Pancreas (tissue), 10 donors: ENCODE measurements at regions not wholly inside any gene's neighbourhood (a gene's known extent, or its start where the extent isn't known, plus 50 kb on each side); places are given as distances from the start of the nearest gene placed in this dataset.

Experiments used
- ATAC-seq, 4 donors: fragments of 200-7000 bp; cut with Tn5 transposase; one replicate each; pipeline versions ENCODE4 v1.8.0 to v1.9.1; 2020; ENCODE audit warnings: mild to moderate bottlenecking in 4 of 4, moderate library complexity in 4 of 4
- DNase-seq, 6 donors: peaks; one replicate each; pipeline ENCODE4 v3.0.0-alpha.2; 2020
- FAIRE-seq: peaks from 2 replicates; lab custom pipeline; 2012; peaks lifted over from hg19 to GRCh38; lab: Jason Lieb, UNC
- H3K27ac ChIP-seq, 4 donors: fragments of 200-600 bp; sonication (generic); 1 replicate in 3 of 4; 2 replicates in 1 of 4; pipeline versions ENCODE4 v1.5.0 to v1.8.0; 2020
- H3K27me3 ChIP-seq, 4 donors: fragments of 200-600 bp; one replicate each; pipeline ENCODE4 v1.8.0; 2021
- H3K36me3 ChIP-seq, 3 donors: fragments of 200-600 bp; sonication (generic) in 1 of 3; one replicate each; pipeline versions ENCODE4 v1.5.0 to v1.8.0; 2020 to 2021
- H3K4me1 ChIP-seq, 3 donors: fragments of 200-600 bp; one replicate each; pipeline ENCODE4 v1.8.0; 2021
- H3K4me3 ChIP-seq, 4 donors: fragments of 200-600 bp; sonication (generic) in 2 of 4; one replicate each; pipeline versions ENCODE4 v1.5.0 to v1.8.0; 2020 to 2021
- H3K9me3 ChIP-seq, 4 donors: fragments of 200-600 bp; one replicate each; pipeline ENCODE4 v1.8.0; 2021
- WGBS, 2 donors: extraction: QIAGEN DNeasy Blood & Tissue Kit; methylation state at CpG; one replicate each; pipeline ENCODE4 v1.1.7; 2013; 5-methylcytosine and 5-hydroxymethylcytosine counted together
- intact Hi-C, 3 donors: fragments of 100-400 bp; cut with DNase I; formaldehyde crosslinking; loops; one replicate each; pipeline versions ENCODE4 v1.11.1 to v1.14.2; 2022
- TF ChIP-seq, protein P1 (sequence below), 4 donors: fragments of 200-600 bp; sonication (generic) in 3 of 4; IDR thresholded peaks; one replicate each; pipeline versions ENCODE4 v1.5.0 to v1.8.0; 2021; ENCODE audit warnings: antibody characterized with exemption in 4 of 4
- donor health status: healthy with polysubstance abuse.
- donor health status: DM: no; HTN: no; CAD: no; lungs with moderate emphysema.
- donor health status: DM: no; HTN: no; CAD: no.
- donor health status: control.
- donor health status: control.
- donor health status: Bipolar disorder and iron deficiency.
- donor health status: DM: yes; HTN: yes; CAD: no.
- donor health status: DM: no; HTN: no; CAD: no.
- donor health status: DM: no; HTN: no; CAD: no.
- donor health status: DM: yes; HTN: yes; CAD: no.

DNA sequence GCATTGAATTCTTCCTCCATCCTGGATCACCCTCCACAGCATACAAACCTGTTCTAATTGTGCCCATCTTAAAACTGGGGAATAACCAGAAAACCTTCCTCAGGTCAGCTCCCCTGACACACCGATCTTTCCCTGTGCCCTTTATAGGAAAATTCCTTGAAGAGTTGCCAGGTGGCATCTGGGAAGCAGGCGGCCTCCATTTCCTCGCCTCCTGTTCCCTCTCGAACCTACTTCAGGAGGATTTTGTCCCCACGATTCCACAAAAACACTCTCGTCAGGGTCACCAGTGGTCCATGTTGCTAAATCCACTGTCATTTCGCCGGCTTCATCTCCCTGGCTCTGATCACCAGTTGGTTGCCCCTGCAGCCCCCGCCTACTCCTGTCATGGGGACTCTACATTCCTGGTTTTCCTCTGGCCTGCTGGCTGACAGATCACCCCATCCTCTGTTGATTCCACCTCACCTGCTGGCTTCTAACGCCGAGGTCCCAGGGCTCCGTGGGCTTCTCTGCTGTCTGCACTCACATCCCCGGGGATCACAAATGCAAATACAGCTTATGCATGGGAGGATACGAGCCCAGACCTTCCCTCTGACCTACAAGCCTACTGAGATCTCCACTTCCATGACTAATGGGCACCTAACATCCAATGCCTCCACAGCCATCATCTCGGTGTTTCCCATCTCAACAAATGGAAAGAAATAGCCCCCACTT is 92.5 kb upstream of the PRDM11 start:
- FAIRE-seq (no peak), DNase-seq (no peak), ATAC-seq (no peak)
- TF ChIP-seq, protein P1, sequence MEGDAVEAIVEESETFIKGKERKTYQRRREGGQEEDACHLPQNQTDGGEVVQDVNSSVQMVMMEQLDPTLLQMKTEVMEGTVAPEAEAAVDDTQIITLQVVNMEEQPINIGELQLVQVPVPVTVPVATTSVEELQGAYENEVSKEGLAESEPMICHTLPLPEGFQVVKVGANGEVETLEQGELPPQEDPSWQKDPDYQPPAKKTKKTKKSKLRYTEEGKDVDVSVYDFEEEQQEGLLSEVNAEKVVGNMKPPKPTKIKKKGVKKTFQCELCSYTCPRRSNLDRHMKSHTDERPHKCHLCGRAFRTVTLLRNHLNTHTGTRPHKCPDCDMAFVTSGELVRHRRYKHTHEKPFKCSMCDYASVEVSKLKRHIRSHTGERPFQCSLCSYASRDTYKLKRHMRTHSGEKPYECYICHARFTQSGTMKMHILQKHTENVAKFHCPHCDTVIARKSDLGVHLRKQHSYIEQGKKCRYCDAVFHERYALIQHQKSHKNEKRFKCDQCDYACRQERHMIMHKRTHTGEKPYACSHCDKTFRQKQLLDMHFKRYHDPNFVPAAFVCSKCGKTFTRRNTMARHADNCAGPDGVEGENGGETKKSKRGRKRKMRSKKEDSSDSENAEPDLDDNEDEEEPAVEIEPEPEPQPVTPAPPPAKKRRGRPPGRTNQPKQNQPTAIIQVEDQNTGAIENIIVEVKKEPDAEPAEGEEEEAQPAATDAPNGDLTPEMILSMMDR (IDR thresholded peaks at IDR 0.05), result no peak
- Histone ChIP-seq H3K27me3 (no peaks in the 10 kb centered on the region), H3K9me3 (no peaks in the 10 kb centered on the region), H3K36me3 (no peaks in the 10 kb centered on the region), H3K27ac (no peak overlapping the region), H3K4me3 (no peak overlapping the region), H3K4me1 (no peaks in the 10 kb centered on the region)
- 81 to 87% methylated on average over 15 of the region's 15 CpGs for whole genome bisulfite sequencing, 2 donors
- intact Hi-C loops, result no loop called here

DNA sequence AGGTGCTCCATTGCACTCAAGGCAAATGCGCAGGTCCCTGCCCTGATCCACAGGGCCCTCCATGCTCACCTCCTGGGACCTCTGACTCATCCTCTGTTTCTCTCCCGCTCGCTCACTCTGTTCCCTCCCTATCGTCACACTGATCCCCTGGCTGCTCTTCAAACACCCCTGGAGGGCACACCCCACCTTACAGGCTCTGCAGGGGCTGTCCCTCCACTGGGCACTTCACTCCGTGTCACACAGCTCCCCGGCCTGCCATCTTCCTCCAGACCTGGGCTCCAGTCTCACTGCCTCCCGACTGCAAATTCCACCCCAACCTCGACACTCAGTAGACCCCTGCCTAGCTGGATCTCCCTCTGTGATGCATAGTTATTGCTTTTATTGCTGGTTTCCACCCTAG is 91.5 kb upstream of the PRDM11 start:
- Histone ChIP-seq H3K27ac (no peak overlapping the region), H3K9me3 (no peaks in the 10 kb centered on the region), H3K27me3 (no peaks in the 10 kb centered on the region), H3K36me3 (no peaks in the 10 kb centered on the region), H3K4me3 (no peak overlapping the region), H3K4me1 (no peaks in the 10 kb centered on the region)
- no peak for ATAC-seq
- 83 to 91% methylated on average over 8 of the region's 8 CpGs for WGBS, 2 donors
- FAIRE-seq, result no peak
- no peak for DNase-seq
- intact Hi-C loops, result no loop called here
- TF ChIP-seq, protein P1 (IDR thresholded peaks at IDR 0.05), result no peak

DNA sequence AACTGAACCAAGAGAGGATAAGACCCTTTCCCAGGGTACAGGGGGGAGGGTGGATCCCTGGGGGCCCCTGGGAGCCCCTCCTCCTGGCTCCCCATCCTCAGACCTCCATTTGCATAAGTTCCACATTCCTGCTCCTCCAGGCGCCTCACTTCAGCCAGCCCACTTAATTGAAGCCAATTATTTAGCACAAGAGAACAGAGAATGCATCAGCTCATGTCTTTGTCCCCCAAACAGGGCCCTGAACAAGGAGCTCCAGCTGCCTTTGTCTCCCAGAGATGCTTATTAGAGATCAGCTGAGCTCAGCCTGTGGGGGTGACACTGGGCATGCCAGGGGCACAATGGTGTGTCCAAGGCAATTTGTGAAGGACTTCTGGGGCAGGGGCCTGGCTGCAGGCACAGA is 89.9 kb upstream of the PRDM11 start:
- ATAC-seq (no peak), DNase-seq (no peak), FAIRE-seq (no peak)
- H3K27me3 ChIP-seq, result no peaks in the 10 kb centered on the region
- TF ChIP-seq, protein P1 (IDR thresholded peaks at IDR 0.05), result no peak
- H3K4me3 ChIP-seq, result no peak overlapping the region
- 78 to 85% methylated on average over 1 of the region's 1 CpG for WGBS, 2 donors
- H3K4me1 ChIP-seq, result no peaks in the 10 kb centered on the region
- H3K27ac ChIP-seq, result no peak overlapping the region
- intact Hi-C loops, result no loop called here
- H3K9me3 ChIP-seq, result no peaks in the 10 kb centered on the region
- no peaks in the 10 kb centered on the region for H3K36me3 ChIP-seq

DNA sequence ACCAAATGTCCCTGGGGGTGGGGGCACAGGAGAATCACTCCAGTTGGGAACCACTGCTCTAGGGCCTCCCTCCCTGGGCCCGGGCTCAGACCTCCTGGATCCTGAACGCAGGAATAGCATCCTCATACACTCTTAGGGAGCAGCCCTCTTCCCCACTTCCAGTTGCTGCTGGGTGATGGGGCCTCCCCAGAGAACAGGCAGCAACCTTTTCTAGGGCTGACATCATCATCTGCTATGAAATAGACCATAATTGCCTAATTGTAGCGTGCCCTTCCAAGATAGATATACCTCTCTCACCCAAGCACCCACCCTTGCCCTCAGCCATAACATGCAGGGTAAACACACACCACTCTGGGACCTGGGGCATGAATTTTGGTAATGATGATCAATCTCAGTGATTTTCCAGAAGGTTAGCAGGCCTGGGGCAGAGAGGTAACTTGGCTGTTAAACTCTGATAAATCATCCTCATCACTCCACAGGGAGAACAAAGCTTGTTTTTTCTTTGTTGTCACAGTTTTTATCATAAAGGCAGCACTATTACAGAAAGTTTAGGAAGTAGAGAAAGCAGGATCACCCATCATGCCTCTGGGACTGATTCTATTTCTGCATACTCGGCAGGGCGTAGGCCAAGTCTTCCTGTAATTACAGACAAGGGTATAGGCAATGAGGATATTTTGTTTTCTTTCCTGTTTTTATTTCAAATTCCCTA is 88.3 kb upstream of the PRDM11 start:
- WGBS, 2 donors, result 85 to 87% methylated on average over 5 of the region's 5 CpGs
- no peak overlapping the region for H3K27ac ChIP-seq
- no peaks in the 10 kb centered on the region for H3K27me3 ChIP-seq
- DNase-seq, result no peak
- H3K9me3 ChIP-seq, result no peaks in the 10 kb centered on the region
- H3K36me3 ChIP-seq, result no peaks in the 10 kb centered on the region
- no peak for ATAC-seq
- no peak overlapping the region for H3K4me3 ChIP-seq
- FAIRE-seq, result no peak
- intact Hi-C loops, result no loop called here
- no peaks in the 10 kb centered on the region for H3K4me1 ChIP-seq
- TF ChIP-seq, protein P1 (IDR thresholded peaks at IDR 0.05), result no peak

DNA sequence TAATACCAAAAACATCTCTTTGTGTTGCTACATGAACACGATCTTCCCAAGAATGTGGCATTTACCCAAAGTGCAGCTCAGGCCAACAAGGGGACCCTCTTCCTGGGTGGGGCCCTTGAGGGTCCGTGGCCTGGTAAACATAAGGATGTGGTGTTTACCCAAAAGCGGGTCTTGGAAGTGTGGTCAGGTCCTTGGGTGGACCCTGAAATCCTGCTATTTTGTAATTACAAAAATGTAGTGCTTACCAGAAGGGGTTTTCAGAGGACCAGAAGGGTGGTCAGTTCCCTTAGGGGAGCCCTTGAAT is 87.8 kb upstream of the PRDM11 start:
- Histone ChIP-seq H3K27me3 (no peaks in the 10 kb centered on the region), H3K9me3 (peaks cover 0 to 3% (median 0%) of the 10 kb centered on the region in 4 donors), H3K27ac (no peak overlapping the region), H3K36me3 (no peaks in the 10 kb centered on the region), H3K4me3 (no peak overlapping the region), H3K4me1 (no peaks in the 10 kb centered on the region)
- intact Hi-C loops, result no loop called here
- no peak for FAIRE-seq
- TF ChIP-seq, protein P1 (IDR thresholded peaks at IDR 0.05), result no peak
- ATAC-seq, result no peak
- DNase-seq, result no peak
- WGBS, 2 donors, result 63 to 78% methylated on average over 3 of the region's 3 CpGs
